Stimulated activated CD8-positive, alpha-beta memory T cell treated with anti-CD3 and anti-CD28 coated beads, Interleukin-7, amount 100 ng/mL, for 4 hours (primary cell): ENCODE measurements at regions not wholly inside any gene's neighbourhood (a gene's known extent, or its start where the extent isn't known, plus 50 kb on each side); places are given as distances from the start of the nearest gene placed in this dataset.
"Not testable (repeated sequence)": the region's sequence is repeated elsewhere in the genome, so short reads cannot be mapped to it uniquely, and the experiment has no call there.

Experiments used
- DNase-seq, 2 donors: peaks; one replicate each; pipeline ENCODE4 v3.0.0-alpha.2; 2020; ENCODE audit warnings: low read depth in 2 of 2

GRCh38 chr9:135291165-135291564 lies 188.4 kb upstream of the PPP1R26 start:
- no peak for DNase-seq

DNA sequence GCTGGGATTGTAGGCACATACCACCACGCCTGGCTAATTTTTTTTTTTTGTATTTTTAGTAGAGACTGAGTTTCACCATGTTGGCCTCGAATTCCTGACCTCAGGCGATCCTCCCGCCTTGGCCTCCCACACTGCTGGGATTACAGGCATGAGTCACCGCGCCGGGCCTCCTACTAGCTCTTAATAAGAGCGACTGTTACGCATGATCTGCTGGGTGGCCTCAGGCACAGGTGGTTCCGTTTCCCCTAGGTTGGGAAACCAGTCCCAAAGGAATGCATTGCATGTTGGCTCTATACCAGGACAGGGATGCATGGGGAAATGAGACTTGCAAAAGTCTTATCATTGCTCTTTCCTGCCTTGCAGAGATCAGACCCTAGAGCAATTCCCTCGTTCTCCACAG lies 184.7 kb upstream of the PPP1R26 start:
- no peak for DNase-seq

DNA sequence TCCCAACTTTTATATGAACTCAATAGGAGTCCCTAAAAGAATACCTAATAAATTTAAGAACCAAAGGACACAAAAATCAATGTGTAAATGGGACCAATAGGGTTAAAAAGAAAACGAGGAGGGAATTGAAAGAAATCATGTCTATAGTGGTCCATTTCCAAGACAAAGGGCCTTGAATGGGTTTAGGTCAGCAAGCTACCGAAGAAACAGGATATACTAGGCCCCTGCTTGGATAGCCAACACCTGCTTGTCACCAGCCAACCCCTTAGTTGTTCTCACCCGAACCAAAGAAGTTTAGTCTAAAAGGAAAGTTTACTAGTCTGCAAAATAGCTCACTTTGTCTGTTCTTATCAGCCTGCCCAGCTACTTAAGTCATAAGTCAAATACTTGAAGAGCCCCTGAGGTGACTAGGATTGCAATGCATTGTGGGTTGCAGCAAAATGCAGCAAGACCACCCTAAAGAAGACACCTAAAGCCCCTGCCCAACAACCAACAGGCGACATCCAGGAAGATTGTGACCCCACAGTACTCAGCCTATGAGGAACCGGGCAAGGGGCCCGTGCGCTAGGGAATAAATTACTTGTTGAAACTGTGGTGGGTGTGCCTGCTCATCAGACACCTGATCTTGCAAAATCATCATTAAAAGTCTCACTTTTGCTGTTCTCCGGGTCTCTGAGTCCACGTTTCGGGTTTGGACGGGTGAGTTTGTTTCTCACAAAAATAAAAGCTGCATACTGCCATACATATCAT lies 183.9 kb upstream of the PPP1R26 start:
- DNase-seq: no peak

DNA sequence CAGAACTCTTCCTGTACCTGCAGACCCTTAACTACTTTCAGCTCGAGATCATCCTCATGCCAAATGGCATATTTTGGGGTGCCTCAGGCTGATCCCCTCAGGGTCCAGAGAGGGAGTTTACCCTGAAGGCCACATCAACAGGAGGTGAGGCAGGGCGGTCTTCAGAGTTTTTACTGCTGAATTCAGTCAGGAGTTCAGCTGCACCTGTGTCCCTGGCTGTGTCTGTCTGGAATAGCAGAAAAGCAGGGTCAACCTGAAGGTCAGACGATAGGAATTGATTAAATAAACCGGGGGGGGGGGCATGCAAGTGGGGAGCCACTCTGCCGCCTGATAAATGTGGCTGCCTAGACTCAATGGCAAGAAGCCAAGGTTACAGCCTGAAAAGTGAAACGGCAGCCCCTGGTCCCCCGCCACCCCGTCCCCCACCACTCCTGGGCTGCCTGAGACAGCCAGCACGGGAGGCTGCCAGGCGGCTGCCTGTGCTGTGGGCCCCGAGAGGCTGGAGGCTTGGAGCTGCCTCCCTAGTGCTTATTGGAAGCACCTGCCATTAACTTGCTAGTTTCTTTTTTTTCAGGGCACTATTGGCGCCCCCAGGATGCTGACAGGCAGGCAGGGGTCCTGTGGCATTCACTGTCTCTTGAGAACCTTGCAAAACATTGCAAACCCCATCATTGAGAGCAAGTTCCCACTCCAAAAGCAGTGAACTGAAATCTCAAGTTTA lies 182.7 kb upstream of the PPP1R26 start:
- no peak for DNase-seq

DNA sequence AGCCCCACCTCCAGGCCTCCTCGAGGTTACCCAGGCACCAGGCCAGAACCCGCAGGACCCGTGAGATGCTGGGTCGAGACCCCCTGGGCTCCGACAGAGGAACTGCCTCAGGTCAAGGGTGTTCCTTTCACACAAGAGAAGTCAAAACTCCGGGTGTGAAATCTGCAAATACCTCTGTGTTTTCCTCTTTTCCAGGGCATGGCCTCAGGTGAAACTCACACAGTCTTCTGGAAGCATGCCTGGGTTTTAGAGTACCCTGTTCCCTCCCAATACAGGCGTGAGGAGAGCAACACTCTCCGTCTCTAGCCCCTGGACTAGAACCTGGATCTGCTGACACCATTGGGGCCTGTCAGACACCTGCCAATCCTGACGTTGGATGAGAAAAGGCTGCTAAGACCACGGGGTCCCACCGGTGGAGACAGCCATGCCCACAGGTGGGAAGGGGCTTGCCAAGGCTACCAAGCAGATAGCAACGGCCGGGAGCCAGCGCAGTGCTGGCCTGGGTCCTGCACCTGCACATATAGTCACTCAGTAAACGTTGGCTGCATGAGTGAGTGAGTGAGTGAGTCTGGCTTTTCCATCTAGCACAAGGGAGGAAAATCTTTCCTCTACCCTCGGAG lies 182.0 kb upstream of the PPP1R26 start:
- DNase-seq: no peak

DNA sequence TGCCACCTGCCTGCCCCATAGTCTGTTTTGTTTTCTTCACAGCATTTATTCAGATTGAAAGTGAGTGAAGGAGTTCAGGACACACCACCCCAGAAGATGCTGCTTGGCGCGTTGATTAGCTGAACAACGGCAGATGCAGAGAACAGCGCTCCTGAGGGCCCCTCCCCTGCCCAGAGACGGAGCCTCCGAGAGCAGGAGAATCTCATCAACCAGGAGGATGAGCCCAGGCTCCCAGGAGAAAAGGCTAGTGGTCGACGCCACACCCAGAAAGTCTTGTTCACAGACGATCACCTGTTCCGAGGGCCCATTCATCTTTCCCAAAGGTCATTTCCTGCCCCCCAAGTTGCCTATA lies 180.4 kb upstream of the PPP1R26 start:
- DNase-seq: no peak

GRCh38 chr9:135299651-135300345 lies 179.8 kb upstream of the PPP1R26 start:
- no peak for DNase-seq

- DNase-seq: no peak
Measured at GRCh38 chr9:135300346-135301141, 179.0 kb upstream of the PPP1R26 start.

GRCh38 chr9:135301271-135302263 lies 178.0 kb upstream of the PPP1R26 start:
- DNase-seq: no peak

DNA sequence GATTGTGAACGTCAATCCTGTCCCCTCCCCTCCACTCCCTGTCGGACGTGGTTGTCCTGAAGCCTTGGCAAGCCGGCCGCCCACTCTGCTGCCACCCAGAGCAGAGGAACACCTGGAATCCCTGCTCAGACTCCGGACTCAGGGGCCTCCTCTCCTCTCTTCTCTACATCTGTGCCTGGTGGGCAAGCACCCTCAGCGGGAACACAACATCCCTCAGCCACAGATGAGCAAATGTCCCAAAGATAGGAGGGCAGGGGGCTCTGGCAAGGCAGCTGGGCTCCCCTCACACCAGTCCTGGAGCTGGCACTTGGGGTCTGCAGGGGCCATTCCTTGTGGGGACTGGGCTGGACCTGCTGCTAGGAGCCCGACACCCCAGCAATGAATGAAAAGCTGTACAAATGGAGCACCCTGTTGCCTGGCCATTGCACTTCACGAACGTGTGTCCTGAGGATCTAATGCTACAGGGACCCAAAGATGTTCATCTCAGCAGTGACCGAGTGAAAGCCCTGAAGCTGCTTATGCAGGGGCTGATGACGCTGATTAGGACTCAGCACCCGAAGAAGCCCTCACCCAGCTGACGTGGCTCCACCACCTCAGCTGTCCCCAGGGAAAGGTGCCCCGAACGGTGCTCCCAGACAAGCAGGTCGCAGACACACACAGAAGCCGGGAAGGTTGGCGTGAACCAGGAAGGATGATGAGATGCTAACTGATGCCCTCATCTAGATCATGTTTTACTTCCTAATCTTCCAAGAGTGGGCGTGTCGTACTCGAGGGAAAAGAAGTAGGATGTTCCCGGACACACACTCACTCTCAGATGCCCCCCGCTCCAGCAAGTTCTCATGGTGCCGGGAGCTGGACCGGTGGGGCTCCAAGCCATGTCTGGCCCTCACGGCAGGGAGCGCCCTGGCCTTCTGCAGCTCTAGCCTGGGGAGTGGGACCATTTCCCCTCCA lies 177.0 kb upstream of the PPP1R26 start:
- DNase-seq: no peak

- DNase-seq: no peak
Measured at GRCh38 chr9:135303280-135303647, 176.3 kb upstream of the PPP1R26 start.

- no peak for DNase-seq
Measured at GRCh38 chr9:135303865-135304499, 175.6 kb upstream of the PPP1R26 start.

DNA sequence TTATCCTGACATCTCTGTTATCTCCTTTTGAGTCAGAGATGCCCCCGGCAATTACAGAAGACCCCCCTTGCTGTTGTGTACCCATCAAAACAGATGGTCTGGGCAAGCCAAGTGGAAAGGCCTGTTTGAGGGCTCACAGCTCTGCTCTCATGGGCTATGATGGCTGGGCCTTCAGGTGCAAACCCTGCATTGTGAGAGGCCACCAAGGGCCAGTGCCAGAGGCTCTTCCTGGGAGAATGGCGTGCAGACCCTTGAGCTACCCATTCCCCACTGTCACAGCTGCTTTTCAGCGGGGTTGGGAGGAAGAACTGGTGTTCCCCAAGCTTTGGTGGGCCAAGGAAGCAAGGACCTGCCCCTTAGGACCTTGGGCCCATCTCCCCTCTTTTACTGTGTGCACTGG lies 174.7 kb upstream of the PPP1R26 start:
- DNase-seq: no peak

GRCh38 chr9:135305546-135306180 lies 173.9 kb upstream of the PPP1R26 start:
- DNase-seq: no peak

GRCh38 chr9:135306699-135307098 lies 172.9 kb upstream of the PPP1R26 start:
- no peak for DNase-seq

DNA sequence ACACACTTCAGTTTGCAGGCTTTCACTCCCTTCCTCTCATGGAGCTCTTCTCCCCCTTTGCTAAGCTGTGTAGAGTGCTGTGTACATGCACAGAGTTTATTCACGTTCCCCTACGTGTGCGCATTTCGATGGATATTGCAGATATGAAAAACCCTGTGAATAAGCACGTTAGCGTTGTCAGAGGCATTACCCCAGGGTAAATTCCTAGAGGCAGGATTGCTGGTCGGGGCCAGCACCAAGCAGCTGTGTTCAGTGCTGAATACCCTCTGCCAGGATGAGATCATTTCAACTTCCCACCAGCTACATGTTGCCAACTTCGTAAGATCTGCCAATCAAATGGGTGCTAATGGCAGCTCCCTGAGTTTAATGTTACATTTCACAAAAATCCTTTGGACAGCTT lies 172.3 kb upstream of the PPP1R26 start:
- DNase-seq: no peak

- not testable (repeated sequence) for DNase-seq
Measured at GRCh38 chr9:135307919-135308318, 171.7 kb upstream of the PPP1R26 start.
